Activated CD8-positive, alpha-beta memory T cell treated with anti-CD3 and anti-CD28 coated beads for 48 hours (primary cell): ENCODE measurements at regions not wholly inside any gene's neighbourhood (a gene's known extent, or its start where the extent isn't known, plus 50 kb on each side); places are given as distances from the start of the nearest gene placed in this dataset.
"Not testable (repeated sequence)": the region's sequence is repeated elsewhere in the genome, so short reads cannot be mapped to it uniquely, and the experiment has no call there.

Experiments used
- DNase-seq, 3 experiments: peaks; one replicate each; pipeline ENCODE4 v3.0.0-alpha.2; 2020; ENCODE audit warnings: low read depth in 2 of 3, low spot score in 2 of 3

DNA sequence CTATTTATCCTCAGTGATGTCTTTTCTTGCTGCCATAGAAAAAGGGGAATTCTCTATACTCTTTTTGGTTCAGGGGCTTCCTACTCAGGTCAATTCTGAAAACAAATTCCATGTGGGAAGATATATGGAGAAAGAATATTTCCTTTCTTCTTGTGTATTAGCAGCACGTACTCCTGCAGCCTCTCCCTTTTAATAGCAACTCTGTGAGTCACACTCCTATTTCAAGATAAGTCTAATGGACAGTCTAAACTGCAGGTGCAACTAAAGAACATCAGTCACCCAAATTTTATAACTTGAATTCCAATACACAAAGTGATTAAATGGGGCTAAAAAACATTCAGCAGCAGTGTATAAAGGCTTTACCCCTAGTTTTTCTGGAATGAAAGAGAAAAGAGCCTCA, 942.2 kb downstream of the CNTNAP5 start:
- no peak for DNase-seq

DNA sequence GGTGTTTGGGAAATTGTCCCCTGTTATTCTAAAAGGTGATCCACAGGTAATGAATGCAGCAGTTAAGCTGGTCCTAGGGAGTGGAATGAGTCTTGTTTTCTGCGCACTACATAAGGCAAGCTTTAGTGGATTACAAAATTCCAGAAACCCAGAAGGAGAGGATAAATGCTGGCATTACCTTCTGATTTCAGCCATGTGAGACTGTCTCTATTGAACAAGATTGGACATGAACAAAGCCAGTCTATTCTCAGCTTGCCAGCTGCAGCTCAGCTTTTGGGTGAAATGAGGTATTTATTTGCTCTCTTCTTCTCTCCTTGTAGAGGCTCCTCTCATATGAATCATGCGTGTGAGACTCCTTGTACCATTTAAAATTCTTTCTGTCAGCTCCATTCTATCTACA, 944.9 kb downstream of the CNTNAP5 start:
- DNase-seq: no peak

DNA sequence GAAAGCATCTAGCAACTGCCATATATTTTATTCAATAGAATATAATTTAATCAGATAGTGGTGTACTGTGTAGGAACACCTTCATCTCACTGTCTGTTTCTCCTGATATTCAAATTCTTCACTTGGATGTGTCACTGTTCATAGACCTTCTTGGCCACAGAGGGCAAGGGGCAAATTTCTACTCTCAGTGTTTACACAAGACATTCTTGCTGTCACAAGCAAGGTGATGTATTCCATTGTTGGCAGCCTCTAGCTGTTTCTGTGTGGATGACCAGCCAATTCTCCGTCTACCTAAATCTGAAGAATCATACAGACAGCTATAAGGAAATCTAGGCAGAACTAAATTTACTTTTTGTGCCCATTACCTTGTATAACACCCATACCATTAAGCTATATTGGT, 948.3 kb downstream of the CNTNAP5 start:
- DNase-seq: no peak

DNA sequence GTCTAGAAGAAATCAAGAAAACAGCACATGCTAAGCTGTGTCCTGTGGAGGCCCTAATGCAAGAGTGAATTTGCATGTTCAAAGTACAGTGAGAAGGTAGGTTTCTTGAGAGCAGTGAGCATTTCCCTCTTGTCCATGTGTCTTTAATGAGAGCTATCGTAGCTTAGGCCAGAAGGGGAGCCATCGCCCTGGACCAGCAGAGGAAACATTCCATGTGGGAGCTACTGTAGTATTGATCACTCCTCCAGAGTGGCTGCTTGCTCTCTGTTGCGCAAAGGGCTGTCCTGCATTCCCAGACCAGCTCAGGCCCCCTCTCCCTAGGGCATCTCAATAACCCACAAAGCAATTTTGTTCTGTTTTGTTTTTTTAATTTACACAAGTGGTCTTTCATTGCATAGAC, 950.1 kb downstream of the CNTNAP5 start:
- no peak for DNase-seq

DNA sequence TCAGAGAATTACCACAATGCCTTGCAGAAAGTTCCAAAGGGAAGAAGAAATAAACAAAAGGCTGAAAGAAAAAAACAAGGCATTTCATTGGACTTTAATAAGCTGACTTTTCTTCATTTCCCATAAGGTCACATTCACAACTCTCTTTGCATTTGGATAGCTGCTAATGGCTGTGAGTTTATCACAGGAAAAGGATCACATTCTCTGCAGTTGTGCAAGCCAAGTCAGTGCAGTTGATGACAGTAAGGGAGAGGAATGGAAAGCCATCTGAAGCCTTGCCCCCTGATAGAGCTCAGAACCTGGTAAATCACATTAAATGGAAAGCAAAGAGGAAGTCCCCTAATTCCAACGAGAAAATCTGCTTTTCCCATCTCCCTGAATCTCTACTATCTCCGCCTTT, 950.6 kb downstream of the CNTNAP5 start:
- DNase-seq: no peak

DNA sequence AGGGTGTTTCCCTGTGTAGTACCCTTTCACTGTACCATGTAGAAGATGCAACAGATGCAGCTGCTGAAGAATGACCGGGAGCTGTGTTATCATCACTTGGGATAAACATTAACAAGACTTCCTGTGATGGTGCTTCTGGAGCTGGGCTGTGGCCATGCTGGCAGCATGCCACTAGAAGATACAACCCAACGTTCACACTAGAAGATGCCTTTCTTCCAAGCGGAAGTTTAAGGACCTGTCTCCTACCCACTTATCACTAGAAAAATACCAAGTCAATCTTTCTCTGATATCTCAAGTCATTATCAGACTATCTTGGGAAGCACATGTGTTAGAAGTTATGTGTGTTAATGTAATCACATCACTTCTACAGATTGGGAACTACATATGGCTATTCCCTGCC, 953.5 kb downstream of the CNTNAP5 start:
- no peak for DNase-seq

DNA sequence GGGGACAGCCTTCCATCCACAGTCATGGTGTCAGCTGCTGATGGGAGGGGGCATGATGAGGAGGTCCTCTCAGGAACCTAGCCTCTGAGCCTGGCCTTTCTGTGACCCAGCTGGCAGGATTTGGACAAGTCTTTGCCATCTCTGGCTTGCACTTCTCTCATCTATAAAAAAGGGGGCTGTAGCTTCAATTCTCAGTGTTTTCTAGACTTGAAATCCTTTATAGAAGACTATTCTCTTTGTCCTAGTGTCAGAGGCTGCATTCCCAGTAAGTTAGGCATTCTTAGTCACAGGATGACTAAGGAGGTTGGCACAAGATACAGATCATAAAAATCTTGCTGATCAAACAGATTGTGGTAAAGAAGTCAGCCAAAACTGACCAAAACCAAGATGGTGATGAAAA, 958.5 kb downstream of the CNTNAP5 start:
- no peak for DNase-seq

DNA sequence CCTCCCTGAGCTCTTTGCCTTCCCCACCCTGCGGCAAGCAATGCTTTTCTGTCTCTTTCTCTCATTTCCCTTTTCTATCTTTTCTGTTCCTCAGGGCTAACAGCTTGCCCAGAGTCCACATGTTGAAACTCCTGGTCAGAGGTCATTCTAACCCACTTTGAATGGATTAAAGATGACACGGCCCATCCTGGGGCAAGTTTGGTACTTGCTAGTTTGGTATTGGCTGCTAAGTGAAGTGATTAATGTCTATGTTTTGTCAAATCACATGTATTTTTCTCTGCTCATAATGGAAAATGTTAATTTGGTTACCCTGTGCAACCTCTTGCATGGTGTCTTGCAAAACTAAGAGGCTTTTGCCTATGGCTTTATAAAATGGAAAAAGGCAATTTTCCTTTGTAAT, 960.2 kb downstream of the CNTNAP5 start:
- no peak for DNase-seq

DNA sequence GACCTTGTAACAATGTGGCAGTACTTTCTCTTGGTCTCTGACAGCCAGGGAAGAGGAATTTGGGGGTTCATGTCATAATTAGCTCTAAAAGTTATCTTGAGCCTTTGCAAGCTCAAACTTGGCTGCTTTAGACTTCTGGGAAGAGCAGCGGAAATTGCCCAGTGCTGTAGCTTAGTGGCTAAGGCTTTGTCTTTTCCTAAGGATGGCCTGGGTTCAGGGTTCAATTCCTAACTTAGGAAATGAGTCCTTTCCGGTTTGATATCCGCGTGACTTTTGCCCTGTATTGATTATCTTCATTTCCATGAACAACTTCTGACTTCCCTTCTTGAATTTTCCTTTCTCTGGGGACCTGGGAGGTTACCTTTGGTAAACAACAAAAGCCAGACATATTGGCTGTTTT, 961.0 kb downstream of the CNTNAP5 start:
- no peak for DNase-seq

DNA sequence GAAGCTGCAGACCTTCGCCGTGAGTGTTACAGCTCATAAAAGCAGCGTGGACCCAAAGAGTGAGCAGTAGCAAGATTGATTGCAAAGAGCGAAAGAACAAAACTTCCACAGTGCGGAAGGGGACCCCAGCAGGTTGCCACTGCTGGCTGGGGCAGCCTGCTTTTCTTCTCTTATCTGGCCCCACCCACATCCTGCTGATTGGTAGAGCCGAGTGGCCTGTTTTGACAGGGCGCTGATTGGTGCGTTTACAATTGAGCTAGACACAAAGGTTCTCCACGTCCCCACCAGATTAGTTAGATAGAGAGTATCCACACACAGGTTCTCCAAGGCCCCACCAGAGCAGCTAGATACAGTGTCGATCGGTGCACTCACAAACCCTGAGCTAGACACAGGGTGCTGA, 961.8 kb downstream of the CNTNAP5 start:
- DNase-seq: not testable (repeated sequence)

DNA sequence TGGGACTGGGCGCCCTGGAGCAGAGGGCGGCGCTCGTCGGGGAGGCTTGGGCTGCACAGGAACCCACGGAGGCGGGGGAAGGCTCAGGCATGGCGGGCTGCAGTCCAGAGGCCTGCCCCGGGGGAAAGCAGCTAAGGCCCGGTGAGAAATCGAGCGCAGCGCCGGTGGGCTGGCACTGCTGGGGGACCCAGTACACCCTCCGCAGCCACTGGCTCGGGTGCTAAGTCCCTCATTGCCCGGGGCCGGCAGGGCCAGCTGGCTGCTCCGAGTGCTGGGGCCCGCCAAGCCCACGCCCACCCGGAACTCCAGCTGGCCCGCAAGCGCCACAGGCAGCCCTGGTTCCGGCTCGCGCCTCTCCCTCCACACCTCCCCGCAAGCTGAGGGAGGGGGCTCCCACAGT, 962.3 kb downstream of the CNTNAP5 start:
- not testable (repeated sequence) for DNase-seq

DNA sequence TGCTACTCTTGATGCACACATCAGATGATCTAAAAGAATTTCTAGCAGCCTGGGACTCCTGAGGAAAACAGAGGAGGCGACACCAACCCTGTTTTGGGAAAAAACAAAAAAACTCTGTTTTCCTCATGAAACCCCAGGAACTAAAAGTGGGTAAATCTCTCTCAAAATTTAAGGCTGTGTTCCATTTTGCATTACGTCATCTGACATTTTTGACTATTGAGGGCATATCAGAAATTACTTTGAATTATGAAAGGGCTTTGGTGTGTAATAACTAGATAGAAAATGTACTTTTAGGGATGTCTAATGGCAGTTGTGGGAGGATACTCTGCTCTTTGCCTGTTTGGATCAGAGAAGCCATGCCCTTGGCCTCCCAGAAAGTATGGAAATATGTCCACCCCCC, 963.0 kb downstream of the CNTNAP5 start:
- no peak for DNase-seq

DNA sequence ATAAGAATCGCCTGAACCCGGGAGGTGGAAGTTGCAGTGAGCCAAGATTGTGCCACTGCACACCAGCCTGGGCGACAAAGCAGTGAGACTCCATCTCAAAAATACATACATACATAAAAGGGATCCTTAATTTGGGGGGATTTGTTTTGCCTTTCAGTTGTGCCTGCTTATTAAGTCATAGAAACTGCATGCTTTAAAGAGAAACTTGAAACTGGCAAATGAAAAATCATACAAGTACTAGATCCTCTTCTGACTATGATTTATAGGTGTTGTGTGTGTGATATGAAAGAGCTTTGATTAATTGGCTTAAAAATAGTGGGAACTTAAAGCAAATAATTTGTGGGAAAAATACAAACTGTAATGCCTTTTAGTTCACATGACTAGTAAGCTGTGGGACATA, 963.7 kb downstream of the CNTNAP5 start:
- DNase-seq: no peak

DNA sequence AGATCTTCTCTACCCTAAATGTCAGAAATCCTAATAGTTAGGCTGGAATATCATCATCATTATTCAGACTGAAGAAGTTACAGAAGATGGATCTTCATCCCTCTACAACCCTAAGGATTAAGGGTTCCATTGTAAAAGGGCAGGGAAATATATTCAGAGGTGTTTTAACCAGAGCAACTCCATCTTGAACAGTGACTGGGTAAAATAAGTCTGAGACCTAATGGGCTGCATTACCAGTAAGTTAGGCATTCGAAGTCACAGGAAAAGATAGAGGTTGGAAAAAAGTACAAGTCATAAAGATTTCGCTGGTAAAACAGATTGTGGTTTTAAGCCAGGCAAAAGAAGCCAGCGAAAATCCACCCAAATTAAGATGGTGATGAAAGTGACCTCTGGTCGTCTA, 968.7 kb downstream of the CNTNAP5 start:
- DNase-seq: no peak

DNA sequence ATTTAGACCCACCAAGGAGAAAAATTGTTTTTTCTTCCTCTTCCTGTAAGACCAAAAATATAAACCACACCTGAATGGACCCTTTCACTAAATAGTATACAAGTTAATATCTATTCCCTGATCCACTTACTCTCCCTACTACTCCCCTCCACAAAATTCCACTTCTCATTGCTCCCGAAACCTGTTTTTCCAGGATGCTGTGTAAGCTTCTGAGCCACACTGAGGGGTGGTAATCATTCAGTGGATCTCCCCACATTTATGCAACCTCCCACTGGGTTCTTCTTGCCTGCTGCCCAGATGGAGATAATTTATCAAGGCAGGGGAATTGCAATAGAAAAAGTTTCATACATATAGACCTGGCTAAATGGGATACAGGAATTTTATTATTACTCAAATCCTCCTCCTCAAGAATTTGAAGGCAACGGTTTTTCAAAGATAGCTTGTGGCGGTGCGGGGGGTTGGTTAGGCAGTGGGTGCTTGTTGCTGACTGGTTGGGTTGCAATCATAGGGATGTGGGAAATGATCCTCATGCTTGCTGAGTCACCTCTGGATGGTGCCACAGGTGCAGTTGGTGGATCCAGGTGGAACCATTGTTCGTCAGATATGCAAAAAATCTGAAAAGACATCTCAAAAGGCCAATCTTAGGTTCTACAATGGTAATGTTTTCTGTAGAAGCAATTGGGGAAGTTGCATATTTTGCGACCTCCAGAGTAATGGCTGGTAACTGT, 970.3 kb downstream of the CNTNAP5 start:
- no peak for DNase-seq

DNA sequence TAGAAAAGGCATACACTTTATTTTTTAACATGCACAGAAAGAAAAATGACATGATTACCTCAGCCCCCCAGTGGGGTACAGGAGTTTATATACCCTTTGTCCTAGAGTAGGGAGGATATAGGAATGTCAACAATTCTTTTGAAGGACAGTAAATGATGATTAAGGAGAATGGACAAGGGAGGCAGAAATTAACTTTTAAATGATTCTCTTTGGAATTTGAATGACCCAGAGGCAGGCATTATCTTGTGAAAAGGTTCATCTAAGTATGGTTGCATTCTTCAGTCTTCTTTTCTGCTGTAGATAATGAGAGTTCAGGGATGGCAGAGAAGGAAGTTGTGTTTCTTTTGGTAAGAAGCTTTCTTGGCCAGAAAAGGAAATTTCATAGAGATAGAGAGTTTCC, 971.3 kb downstream of the CNTNAP5 start:
- DNase-seq: no peak

DNA sequence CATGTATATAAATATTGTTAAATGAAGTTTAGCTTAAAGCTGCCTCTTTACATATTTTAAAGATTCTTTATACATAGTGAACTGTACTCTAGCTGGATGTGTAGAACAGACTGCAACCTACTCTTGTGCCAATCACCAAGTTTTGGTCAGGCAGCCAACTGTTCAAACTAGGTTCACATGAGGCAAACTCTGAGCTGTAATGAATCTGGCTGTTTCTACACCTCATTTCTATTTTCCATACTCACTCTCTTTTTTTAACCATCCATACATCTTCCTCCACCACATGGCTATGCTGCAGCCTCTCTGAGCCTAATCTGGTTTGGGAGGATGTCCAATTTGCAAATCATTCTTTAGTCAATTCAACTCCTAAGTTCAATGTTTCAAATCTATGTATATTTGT, 974.8 kb downstream of the CNTNAP5 start:
- DNase-seq: no peak

DNA sequence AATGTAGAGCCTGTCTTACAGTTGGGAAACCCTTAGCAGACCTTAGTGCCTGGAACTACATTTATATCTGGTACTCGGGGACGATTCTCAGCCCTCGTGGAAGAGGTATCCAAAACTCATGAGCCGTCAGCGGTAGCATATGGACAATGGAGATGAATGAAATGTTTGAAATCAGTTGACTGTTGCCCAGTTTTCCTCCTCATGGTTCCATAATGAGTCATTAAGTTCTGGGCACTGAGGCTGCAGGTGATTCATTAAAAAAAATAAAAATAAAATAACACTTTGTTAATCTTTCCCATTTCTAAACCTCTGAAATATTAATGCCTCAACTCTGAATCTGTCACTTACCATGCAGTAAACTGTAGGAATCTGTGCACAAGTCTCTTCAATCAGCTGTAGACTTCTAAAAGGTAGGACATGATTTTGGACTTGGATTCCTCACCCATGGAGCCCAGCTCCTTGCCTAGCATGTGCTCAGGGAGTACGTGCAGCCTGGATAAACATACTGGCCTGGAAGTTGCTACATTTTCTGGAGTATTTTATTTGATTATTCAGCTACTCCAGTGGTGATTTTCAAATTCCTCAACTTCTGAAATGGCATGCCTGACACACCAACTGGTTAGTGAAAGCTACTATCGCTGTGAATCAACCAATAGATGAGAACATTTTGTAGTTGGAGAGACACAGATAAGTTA, 979.2 kb downstream of the CNTNAP5 start:
- DNase-seq: no peak

DNA sequence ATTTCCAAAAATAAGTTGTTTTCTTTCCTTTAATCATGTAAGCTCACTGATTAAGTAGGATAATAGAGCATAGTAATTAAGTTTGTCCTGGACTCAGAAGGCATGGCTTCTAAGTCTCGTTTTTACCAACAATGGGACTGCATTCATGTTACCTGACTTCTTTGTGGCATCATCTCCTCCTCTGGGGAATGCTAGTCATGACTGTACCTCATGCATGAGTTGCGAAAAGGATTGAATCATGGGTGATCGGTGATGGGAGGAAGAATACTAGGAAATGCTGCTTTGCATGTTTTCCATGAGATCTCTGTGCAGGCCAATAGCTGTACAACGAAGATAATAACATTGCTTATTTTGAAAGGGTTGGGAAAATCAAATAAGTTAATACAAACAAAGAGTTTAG, 981.6 kb downstream of the CNTNAP5 start:
- DNase-seq: no peak

DNA sequence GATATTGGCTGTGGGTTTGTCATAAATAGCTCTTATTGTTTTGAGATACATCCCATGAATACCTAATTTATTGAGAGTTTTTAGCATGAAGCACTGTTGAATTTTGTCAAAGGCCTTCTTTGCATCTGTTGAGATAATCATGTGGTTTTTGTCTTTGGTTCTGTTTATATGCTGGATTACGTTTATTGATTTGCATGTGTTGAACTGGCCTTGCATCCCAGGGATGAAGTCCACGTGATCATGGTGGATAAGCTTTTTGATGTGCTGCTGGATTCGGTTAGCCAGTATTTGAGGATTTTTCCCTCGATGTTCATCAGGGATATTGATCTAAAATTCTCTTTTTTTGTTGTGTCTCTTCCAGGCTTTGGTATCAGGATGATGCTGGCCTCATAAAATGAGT, 1003.6 kb downstream of the CNTNAP5 start:
- DNase-seq: not testable (repeated sequence)

DNA sequence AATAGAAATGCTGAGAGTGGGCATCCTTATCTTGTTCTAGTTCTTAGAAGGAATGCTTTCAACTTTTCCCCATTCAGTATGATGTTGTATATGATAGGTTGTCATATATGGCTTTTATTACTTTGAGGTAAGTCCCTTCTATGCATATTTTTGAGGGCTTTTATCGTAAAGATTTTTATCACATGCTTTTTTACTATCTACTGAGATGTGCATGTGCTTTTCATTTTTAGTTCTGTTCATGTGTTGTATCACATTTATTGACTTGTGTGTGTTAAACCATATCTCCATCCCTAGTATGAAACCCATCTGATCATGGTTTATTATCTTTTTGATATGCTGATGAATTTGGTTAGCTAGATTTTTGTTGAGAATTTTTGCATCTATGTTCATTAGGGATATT, 1008.8 kb downstream of the CNTNAP5 start:
- DNase-seq: no peak

DNA sequence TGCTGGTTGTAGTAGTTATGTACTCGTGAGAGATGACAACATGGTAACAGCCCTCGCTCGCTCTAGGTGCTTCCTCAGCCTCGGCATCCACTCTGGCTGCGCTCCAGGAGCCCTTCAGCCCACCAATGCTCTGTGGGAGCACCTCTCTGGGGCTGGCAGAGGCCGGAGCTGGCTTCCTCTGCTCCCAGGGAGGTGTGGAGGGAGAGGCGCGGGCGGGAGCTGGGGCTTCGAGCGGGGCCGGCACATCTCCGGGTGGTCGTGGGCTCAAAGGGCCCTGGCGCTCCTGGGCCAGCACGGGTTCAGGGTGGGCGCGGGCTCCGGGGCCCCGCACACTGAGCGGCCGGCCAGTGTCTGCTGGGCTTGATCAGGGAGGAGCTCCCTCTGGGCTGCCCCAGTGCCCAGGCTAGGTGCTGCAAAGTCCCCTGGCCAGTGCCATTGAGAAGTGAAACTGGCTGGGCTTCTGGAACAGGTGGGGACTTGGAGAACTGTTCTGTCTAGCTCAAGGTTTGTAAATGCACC, 1012.1 kb downstream of the CNTNAP5 start:
- no peak for DNase-seq

DNA sequence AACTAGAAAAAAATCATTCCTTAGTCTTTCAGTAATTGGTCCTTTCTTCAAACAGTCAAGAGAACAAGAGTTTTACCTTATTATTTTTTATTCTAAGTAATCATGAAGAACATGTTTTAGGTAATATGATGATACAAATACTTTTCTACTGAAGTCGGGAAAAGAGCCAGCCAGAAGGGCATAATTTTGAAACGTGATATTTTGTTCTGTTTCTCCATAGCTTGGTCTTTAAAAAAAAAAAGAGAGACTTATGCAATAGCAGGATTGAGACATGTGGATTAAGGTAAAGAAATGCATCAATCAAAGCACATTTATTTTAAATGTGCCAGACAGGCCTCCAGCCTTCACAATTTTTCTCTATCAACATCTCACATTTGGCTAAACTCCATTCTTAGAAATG, 1016.8 kb downstream of the CNTNAP5 start:
- no peak for DNase-seq
